ENCODE measurements at regions not wholly inside any gene's neighbourhood (a gene's known extent, or its start where the extent isn't known, plus 50 kb on each side); places are given as distances from the start of the nearest gene placed in this dataset.
"Not testable (repeated sequence)": the region's sequence is repeated elsewhere in the genome, so short reads cannot be mapped to it uniquely, and the experiment has no call there.

DNA sequence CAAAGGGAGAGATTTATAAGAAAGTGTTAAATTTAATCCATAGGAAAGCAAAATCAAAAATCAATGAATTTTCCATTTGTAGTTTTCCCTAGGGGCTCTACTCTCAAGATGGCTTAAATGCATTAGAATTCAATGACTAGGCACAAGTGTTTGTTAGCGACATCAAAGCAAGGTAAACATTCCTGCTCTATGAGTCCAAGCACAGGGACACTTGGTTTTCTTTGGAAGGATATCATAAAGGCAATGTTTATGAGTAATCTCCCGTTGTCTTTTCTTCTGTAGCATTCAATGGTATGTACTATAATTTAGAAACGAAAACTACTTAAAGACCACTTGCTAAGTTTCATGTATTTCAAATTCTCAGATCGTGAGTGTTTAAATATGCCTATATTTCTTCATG lies 54.8 kb upstream of the ZNF717 start:
- not testable (repeated sequence) for DNase-seq

DNA sequence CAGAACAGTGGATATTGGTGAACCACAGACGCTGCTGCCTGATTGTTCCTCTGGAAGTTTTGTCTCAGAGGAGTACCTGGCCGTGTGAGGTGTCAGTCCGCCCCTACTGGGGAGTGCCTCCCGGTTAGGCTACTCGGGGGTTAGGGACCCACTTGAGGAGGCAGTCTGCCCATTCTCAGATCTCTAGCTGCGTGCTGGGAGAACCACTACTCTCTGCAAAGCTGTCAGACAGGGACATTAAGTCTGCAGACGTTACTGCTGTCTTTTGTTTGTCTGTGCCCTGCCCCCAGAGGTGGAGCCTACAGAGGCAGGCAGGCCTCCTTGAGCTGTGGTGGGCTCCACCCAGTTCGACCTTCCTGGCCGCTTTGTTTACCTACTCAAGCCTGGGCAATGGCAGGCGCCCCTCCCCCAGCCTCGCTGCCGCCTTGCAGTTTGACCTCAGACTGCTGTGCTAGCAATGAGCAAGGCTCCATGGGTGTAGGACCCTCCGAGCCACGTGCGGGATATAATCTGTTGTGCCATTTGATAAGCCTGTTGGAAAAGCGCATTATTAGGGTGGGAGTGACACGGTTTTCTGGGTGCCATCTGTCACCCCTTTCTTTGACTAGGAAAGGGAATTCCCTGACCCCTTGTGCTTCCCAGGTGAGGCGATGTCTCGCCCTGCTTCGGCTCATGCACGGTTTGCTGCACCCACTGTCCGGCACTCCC lies 65.1 kb upstream of the ZNF717 start:
- DNase-seq: not testable (repeated sequence)

DNA sequence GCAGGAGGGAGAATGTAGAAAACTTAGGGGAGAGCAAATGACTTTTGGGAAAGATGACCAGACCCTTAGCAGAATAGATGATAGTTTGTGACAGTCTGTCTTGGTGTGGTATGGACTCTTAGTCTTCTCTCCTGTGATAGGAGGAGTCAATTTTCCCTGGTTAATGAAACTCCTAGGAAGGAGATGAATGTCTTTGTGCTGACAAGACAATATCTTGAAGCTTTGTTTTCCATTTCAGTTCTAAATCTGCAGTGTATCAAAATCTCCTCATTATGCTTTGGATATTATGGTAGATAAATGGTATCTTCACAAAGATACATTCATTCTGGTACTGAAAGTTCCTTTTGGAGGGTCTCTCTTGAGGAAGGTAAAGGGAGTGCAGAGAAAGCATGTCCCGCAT lies 77.8 kb upstream of the ZNF717 start:
- no peak for DNase-seq
- TF ChIP-seq GATA1 (IDR thresholded peaks at IDR 0.05; ENCODE audit: low read depth, low read length) (no peak), POLR2A (IDR thresholded peaks at IDR 0.05; ENCODE audit: low read length) (no peak)

DNA sequence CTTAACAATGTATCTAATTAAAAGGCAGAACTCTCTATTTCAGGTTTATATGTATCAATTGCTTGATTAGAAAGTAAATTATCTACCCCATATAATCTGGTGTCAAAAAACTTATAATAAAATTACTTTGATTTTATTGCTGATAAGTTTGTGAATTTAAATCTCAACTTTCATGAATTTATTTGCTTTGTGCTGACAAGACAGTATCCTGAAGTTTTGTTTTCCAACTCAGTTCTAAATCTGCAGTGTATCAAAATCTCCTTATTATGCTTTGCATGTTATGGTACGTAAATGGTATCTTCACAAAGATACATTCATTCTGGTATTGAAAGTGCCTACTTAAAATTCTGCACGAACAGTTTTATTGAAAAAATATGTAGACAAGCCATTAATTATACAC lies 78.5 kb upstream of the ZNF717 start:
- TF ChIP-seq GATA1 (IDR thresholded peaks at IDR 0.05; ENCODE audit: low read depth, low read length) (no peak), POLR2A (IDR thresholded peaks at IDR 0.05; ENCODE audit: low read length) (no peak)
- no peak for DNase-seq

DNA sequence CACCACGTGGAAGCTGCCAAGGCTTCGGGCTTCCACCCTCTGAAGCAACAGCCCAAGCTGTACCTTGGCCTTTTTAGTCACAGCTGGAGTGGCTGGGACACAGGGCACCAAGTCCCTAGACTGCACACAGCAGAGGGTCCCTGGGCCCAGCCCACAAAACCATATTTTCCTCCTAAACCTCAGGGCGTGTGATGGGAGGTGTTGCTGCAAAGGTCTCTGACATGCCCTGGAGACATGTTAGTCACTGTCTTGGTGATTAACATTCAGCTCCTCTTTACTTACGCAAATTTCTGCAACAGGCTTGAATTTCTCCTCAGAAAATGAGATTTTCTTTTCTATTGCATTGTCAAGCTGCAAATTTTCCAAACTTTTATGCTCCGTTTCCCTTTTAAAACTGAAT lies 98.4 kb upstream of the ZNF717 start:
- DNase-seq: not testable (repeated sequence)

DNA sequence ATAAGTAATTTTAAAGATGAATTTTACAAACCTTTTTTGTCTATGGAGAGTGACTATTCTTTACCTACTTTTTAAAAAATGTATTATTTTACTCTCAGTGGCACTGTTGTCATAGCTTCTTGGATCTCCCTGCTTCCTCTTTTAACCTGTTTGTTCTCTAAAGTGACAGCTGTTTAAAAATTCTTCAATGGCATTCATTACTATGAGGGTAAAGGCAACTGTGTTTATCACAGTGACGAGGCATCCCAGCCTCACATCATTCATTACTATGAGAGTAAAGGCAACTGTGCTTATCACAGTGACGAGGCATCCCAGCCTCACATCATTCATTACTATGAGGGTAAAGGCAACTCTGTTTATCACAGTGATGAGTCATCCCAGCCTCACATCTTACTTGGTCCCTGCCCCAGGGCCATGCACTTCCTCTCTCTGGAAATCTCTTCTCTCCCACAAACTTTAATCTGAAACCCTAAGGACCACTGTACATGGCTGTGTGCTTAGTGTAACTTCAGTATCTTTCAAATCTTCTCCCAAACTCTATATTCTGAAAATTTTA lies 101.7 kb upstream of the ZNF717 start:
- no peak for DNase-seq
- no peak for TF ChIP-seq POLR2A (IDR thresholded peaks at IDR 0.05; ENCODE audit: low read length)
- no peak for TF ChIP-seq GATA1 (IDR thresholded peaks at IDR 0.05; ENCODE audit: low read depth, low read length)

DNA sequence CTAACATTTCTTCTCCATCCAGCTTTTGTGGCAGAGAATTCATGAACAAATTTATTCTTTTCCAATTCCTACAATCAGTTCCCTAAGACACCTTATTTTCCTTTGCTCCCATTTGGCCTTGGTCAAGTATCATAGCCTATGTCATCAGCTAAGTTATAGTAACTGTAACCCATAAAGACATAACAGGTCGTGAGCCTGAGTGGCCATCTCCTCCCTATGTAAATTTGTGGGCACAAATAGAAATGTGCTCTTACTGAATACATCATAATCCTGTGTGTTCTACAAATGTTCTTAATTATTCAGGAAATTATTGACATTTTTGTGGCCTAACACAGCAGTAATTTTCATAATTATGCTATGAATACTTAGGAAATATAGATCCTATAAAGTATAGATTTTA lies 108.9 kb upstream of the ZNF717 start:
- DNase-seq: no peak
- no peak for TF ChIP-seq POLR2A (IDR thresholded peaks at IDR 0.05; ENCODE audit: low read length)
- TF ChIP-seq GATA1 (IDR thresholded peaks at IDR 0.05; ENCODE audit: low read depth, low read length): no peak

- no peak for DNase-seq
- TF ChIP-seq GATA1 (IDR thresholded peaks at IDR 0.05; ENCODE audit: low read depth, low read length) (no peak), POLR2A (IDR thresholded peaks at IDR 0.05; ENCODE audit: low read length) (no peak)
These were observed 110.9 kb upstream of the ZNF717 start for GRCh38 chr3:75896265-75896664.

- not testable (repeated sequence) for DNase-seq
These were observed 116.1 kb upstream of the ZNF717 start for GRCh38 chr3:75901446-75901845.

DNA sequence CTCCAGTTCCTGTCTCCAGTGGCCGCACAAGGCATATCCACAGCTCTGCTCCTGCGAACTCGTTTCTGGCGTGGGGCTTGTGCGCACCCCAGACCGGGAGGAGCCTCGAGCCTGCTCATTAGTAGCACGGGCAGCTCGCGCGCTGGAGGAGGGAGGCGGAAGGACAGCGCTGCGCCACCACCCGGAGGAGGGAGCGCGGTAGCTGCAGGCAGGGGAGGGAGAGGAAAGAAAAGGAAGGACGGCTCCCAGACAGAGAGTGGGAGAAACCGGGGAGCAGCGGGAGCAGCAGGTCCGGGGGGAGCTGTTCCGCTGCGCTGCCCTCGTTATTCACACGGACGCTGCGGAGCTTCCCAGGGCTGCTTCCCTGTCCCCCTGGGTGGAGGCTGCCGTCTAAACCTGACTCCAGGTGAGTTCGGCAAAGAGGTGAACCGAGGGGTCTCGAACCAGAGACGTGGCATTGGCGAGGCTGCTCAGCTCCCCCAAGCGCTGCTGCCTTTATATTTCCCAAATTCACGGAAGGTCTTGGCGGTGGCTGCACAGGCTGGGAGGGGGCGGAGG lies 121.3 kb upstream of the ZNF717 start:
- DNase-seq: no peak
- TF ChIP-seq GATA1 (IDR thresholded peaks at IDR 0.05; ENCODE audit: low read depth, low read length) (no peak), POLR2A (IDR thresholded peaks at IDR 0.05; ENCODE audit: low read length) (no peak)

DNA sequence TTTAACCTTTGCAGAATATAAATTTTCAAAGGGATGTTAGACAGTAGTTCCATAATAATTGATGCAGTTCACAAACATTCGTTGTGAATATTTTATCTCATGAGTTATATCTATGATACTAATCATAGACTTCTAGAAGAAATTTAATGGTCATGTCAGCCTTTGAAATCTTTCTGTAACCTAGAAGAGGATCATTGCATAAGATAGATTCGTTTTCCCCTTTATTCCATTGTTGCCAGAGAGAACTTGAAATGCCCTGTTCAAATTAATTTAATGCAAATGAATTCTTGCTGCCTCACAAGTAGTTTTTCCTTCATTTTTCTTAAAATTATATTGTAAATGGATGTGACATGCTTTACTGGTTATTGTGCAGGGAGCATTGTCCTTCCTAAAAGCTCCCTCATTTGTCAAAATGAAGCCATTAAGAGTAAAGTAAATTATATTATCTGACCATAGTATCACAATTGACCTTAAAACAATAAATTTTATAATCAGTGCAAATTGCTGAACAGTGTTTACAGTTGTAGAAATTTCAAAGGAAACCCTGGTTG lies 128.5 kb upstream of the ZNF717 start:
- no peak for DNase-seq
- TF ChIP-seq GATA1 (IDR thresholded peaks at IDR 0.05; ENCODE audit: low read depth, low read length) (no peak), POLR2A (IDR thresholded peaks at IDR 0.05; ENCODE audit: low read length) (no peak)

- DNase-seq: not testable (repeated sequence)
These were observed 129.4 kb upstream of the ZNF717 start for GRCh38 chr3:75914741-75915140.

DNA sequence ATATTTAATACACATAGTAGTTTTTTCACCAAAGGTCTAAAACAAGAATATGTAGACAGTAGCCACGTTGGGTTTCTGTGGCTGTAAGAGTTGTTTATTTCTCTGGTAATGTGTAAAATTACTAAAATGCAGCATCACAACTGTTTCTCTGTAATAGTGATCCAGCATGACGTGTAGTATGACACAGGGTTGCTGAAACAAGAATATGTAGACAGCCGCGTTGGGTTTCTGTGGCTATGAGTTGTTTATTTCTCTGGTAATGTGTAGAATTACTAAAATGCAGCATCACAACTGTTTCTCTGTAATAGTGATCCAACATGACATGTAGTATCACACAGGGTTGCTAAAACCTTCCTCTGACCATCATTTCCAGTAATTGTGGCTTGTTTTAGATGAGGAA lies 153.6 kb upstream of the ZNF717 start:
- DNase-seq: no peak
- TF ChIP-seq POLR2A (IDR thresholded peaks at IDR 0.05; ENCODE audit: low read length) (no peak), GATA1 (IDR thresholded peaks at IDR 0.05; ENCODE audit: low read depth, low read length) (no peak)

DNA sequence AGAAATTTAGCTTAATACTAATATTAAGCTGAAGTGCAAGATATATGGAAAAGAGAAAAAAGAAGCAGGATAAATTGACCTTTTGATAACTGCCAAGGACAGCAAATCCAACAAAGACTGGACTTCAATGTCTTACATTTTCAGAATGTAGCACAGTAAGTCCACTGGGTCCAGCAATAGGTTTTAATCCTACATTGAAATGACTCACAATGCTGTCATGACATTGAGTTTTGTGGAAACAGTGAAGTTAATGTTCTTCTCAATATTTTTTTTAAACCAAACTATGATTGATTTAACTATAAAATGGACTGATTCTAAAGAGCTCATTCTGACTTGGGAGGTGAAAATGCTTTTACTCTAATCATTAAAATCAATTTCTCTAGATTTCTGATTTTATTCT lies 166.6 kb upstream of the ZNF717 start:
- TF ChIP-seq GATA1 (IDR thresholded peaks at IDR 0.05; ENCODE audit: low read depth, low read length) (no peak), POLR2A (IDR thresholded peaks at IDR 0.05; ENCODE audit: low read length) (no peak)

GRCh38 chr3:75960031-75960430 lies 174.7 kb upstream of the ZNF717 start:
- not testable (repeated sequence) for DNase-seq

More for the DNA sequence above, 166.6 kb upstream of the ZNF717 start:
- no peak for DNase-seq

GRCh38 chr3:75962054-75962453 lies 176.7 kb upstream of the ZNF717 start:
- DNase-seq: not testable (repeated sequence)

Data from erythroblast (primary cell).